H1 (cell line): ENCODE measurements at regions not wholly inside any gene's neighbourhood (a gene's known extent, or its start where the extent isn't known, plus 50 kb on each side); places are given as distances from the start of the nearest gene placed in this dataset.

Experiments
- CTCF ChIA-PET: fragments of 300-600 bp; sonication (Branson Sonifier 250); formaldehyde crosslinking; loops from one replicate; lab custom pipeline; 2021; ENCODE audit not compliant: partially characterized antibody; lab: Charles Lee
- POLR2A ChIA-PET: fragments of 300-600 bp; sonication (Branson Sonifier 250); formaldehyde crosslinking; loops from one replicate; lab custom pipeline; 2021; ENCODE audit warnings: inconsistent platforms; ENCODE audit not compliant: partially characterized antibody; lab: Charles Lee
- DNase-seq, 2 experiments: peaks; one replicate each; pipeline versions ENCODE4 v3.0.0 to v3.0.0-alpha.2; 2010 to 2022; ENCODE audit warnings: low spot score in 2 of 2, low read depth in 1 of 2, mixed read lengths in 1 of 2
- FAIRE-seq: peaks from 2 replicates; lab custom pipeline; 2011; peaks lifted over from hg19 to GRCh38; lab: Jason Lieb, UNC
- H2AFZ ChIP-seq: 2 replicates; pipeline ENCODE4 v1.8.1; 2012; ENCODE audit warnings: low read length, inconsistent platforms
- H2AK5ac ChIP-seq: 2 replicates; pipeline ENCODE4 v1.6.1; 2013; ENCODE audit warnings: low read depth, low read length
- H2BK120ac ChIP-seq: replicated peaks from 2 replicates; pipeline ENCODE3; 2013; ENCODE audit warnings: low read depth, low read length, inconsistent platforms
- H2BK12ac ChIP-seq: 2 replicates; pipeline ENCODE4 v1.6.1; 2013; ENCODE audit warnings: low read depth, low read length
- H2BK15ac ChIP-seq: 2 replicates; pipeline ENCODE4 v1.6.1; 2013; ENCODE audit warnings: low read length
- H2BK20ac ChIP-seq: 2 replicates; pipeline ENCODE4 v1.6.1; 2013; ENCODE audit warnings: low read length
- H2BK5ac ChIP-seq: 2 replicates; pipeline ENCODE4 v1.6.1; 2013; ENCODE audit warnings: low read depth, low read length
- H3K14ac ChIP-seq: 2 replicates; pipeline ENCODE4 v1.6.1; 2013; ENCODE audit warnings: inconsistent platforms; ENCODE audit not compliant: insufficient read length
- H3K18ac ChIP-seq: 2 replicates; pipeline ENCODE4 v1.6.1; 2013; ENCODE audit warnings: low read length; ENCODE audit errors: extremely low read depth
- H3K23ac ChIP-seq: 2 replicates; pipeline ENCODE4 v1.6.1; 2013; ENCODE audit warnings: inconsistent platforms; ENCODE audit not compliant: insufficient read length
- H3K23me2 ChIP-seq: 2 replicates; pipeline ENCODE4 v1.6.1; 2013; ENCODE audit warnings: low read depth, low read length
- H3K27ac ChIP-seq: 2 replicates; pipeline ENCODE4 v1.6.1; 2011; ENCODE audit warnings: low read depth, low read length, inconsistent platforms
- H3K27me3 ChIP-seq, 4 experiments: replicated peaks in 1 of 4; 1 replicate in 1 of 4; 2 replicates in 3 of 4; pipeline versions ENCODE4 v1.6.1 to v1.8.1; 2011 to 2013; ENCODE audit warnings: low read length in 3 of 4, mild to moderate bottlenecking in 3 of 4, inconsistent platforms in 2 of 4, mixed read lengths in 2 of 4, moderate library complexity in 1 of 4; ENCODE audit not compliant: control insufficient read depth in 3 of 4, insufficient read depth in 3 of 4; ENCODE audit errors: extremely low read depth in 1 of 4
- H3K36me3 ChIP-seq, 4 experiments: 2 replicates each; pipeline versions ENCODE4 v1.6.1 to v1.8.1; 2011 to 2013; ENCODE audit warnings: mild to moderate bottlenecking in 4 of 4, low read length in 3 of 4, moderate library complexity in 2 of 4, control low read depth in 1 of 4, inconsistent platforms in 1 of 4; ENCODE audit not compliant: insufficient read depth in 4 of 4, control insufficient read depth in 2 of 4
- H3K4ac ChIP-seq: replicated peaks from 2 replicates; pipeline ENCODE3; 2013; ENCODE audit warnings: low read length, low read depth, mixed read lengths, inconsistent platforms; ENCODE audit not compliant: insufficient read length
- H3K4me1 ChIP-seq, 4 experiments: replicated peaks in 1 of 4; 1 replicate in 1 of 4; 2 replicates in 3 of 4; pipeline versions ENCODE4 v1.6.1 to v1.8.1; 2011 to 2013; ENCODE audit warnings: low read length in 3 of 4, inconsistent platforms in 2 of 4, mixed read lengths in 1 of 4; ENCODE audit not compliant: insufficient read depth in 4 of 4, control insufficient read depth in 3 of 4
- H3K4me2 ChIP-seq, 2 experiments: 2 replicates each; pipeline versions ENCODE4 v1.6.1 to v1.8.1; 2011 to 2013; ENCODE audit warnings: low read depth in 2 of 2, low read length in 2 of 2, control low read depth in 1 of 2, inconsistent platforms in 1 of 2, mild to moderate bottlenecking in 1 of 2; ENCODE audit not compliant: insufficient read depth in 1 of 2
- H3K4me3 ChIP-seq, 4 experiments: fragments of 200-600, 300-600 bp in 1 of 4; sonication (generic), shearing (Covaris generic), sonication (Bioruptor Twin) in 1 of 4; 2 replicates each; pipeline versions ENCODE4 v1.5.1 to v1.8.1; 2011 to 2016; ENCODE audit warnings: low read length in 4 of 4, low read depth in 3 of 4, control low read depth in 2 of 4, inconsistent platforms in 2 of 4, mild to moderate bottlenecking in 2 of 4, mixed read lengths in 1 of 4, moderate library complexity in 1 of 4; ENCODE audit not compliant: insufficient read depth in 2 of 4; ENCODE audit errors: extremely low read depth in 1 of 4
- H3K56ac ChIP-seq: replicated peaks from 2 replicates; pipeline ENCODE3; 2013; ENCODE audit warnings: low read depth, mild to moderate bottlenecking, mixed read lengths, low read length, inconsistent platforms; ENCODE audit not compliant: insufficient read length
- H3K79me1 ChIP-seq: 2 replicates; pipeline ENCODE4 v1.6.1; 2013; ENCODE audit warnings: low read depth, low read length, control low read depth
- H3K79me2 ChIP-seq, 2 experiments: 2 replicates each; pipeline versions ENCODE4 v1.6.1 to v1.8.1; 2012 to 2013; ENCODE audit warnings: low read length in 2 of 2, mild to moderate bottlenecking in 2 of 2, inconsistent platforms in 1 of 2; ENCODE audit not compliant: insufficient read depth in 2 of 2, control insufficient read depth in 1 of 2
- H3K9ac ChIP-seq, 4 experiments: replicated peaks in 1 of 4; 1 replicate in 1 of 4; 2 replicates in 3 of 4; pipeline versions ENCODE4 v1.6.1 to v1.8.1; 2011 to 2013; ENCODE audit warnings: low read depth in 3 of 4, low read length in 3 of 4, control low read depth in 2 of 4, mild to moderate bottlenecking in 2 of 4, moderate library complexity in 2 of 4, inconsistent platforms in 1 of 4; ENCODE audit errors: extremely low read depth in 1 of 4
- H3K9me3 ChIP-seq, 2 experiments: 2 replicates each; pipeline versions ENCODE4 v1.6.1 to v1.8.1; 2012 to 2013; ENCODE audit warnings: mild to moderate bottlenecking in 2 of 2, moderate library complexity in 2 of 2, control low read depth in 1 of 2, inconsistent platforms in 1 of 2, low read depth in 1 of 2, low read length in 1 of 2, mixed read lengths in 1 of 2; ENCODE audit not compliant: insufficient read depth in 2 of 2
- H4K20me1 ChIP-seq, 2 experiments: replicated peaks in 1 of 2; 2 replicates each; pipeline versions ENCODE3 to v1.8.1; 2011 to 2013; ENCODE audit warnings: inconsistent platforms in 2 of 2, low read length in 2 of 2, mild to moderate bottlenecking in 1 of 2; ENCODE audit not compliant: insufficient read depth in 2 of 2, control insufficient read depth in 1 of 2
- H4K5ac ChIP-seq: 2 replicates; pipeline ENCODE4 v1.6.1; 2013; ENCODE audit warnings: low read length, low read depth, mixed read lengths, inconsistent platforms; ENCODE audit not compliant: insufficient read length
- H4K8ac ChIP-seq: 2 replicates; pipeline ENCODE4 v1.8.0; 2013; ENCODE audit warnings: mild to moderate bottlenecking, moderate library complexity, low read length, inconsistent platforms; ENCODE audit not compliant: insufficient read depth; ENCODE audit errors: extremely low read depth
- H4K91ac ChIP-seq: replicated peaks from 2 replicates; pipeline ENCODE3; 2013; ENCODE audit warnings: low read length, mixed read lengths, inconsistent platforms; ENCODE audit not compliant: insufficient read length
- ASH2L ChIP-seq: fragments of 200-600, 300-600 bp; sonication (generic); IDR thresholded peaks from one replicate; pipeline ENCODE4 v1.7.1; 2017; ENCODE audit warnings: low read length
- EZH2 ChIP-seq: fragments of 200-600 bp; sonication (generic); IDR thresholded peaks from 2 replicates; pipeline ENCODE4 v1.7.1; 2012; ENCODE audit warnings: low read depth, mild to moderate bottlenecking, moderate library complexity, low read length, inconsistent platforms; ENCODE audit not compliant: severe bottlenecking
- KDM4A ChIP-seq: IDR thresholded peaks from one replicate; pipeline ENCODE4 v1.7.1; 2012; ENCODE audit warnings: low read depth, mild to moderate bottlenecking, moderate library complexity, low read length, inconsistent platforms; ENCODE audit not compliant: severe bottlenecking
- NRF1 ChIP-seq: IDR thresholded peaks from 2 replicates; pipeline ENCODE4 v1.6.1; 2011; ENCODE audit warnings: mild to moderate bottlenecking, low read depth, low read length, improper control_type of control experiment
- PHF8 ChIP-seq: fragments of 200-600 bp; sonication (generic); conservative IDR thresholded peaks from 2 replicates; pipeline ENCODE4 v1.7.1; 2012; ENCODE audit warnings: low read depth, mild to moderate bottlenecking, inconsistent platforms, low read length, moderate library complexity
- RNF2 ChIP-seq: fragments of 200-900, 300-1000 bp; sonication (generic); IDR thresholded peaks from 2 replicates; pipeline ENCODE4 v1.7.1; 2016; ENCODE audit warnings: borderline replicate concordance, low read depth, mild to moderate bottlenecking, antibody characterized with exemption, low read length; ENCODE audit not compliant: poor library complexity, severe bottlenecking; ENCODE audit errors: missing control alignments
- RXRA ChIP-seq: IDR thresholded peaks from 2 replicates; pipeline ENCODE4 v1.6.1; 2011; ENCODE audit warnings: low read depth, mild to moderate bottlenecking, low read length, moderate library complexity; ENCODE audit not compliant: insufficient read depth
- SIN3A ChIP-seq, 2 experiments: IDR thresholded peaks in 1 of 2; conservative IDR thresholded peaks in 1 of 2; 2 replicates each; pipeline ENCODE4 v1.6.1; 2011 to 2012; ENCODE audit warnings: low read length in 2 of 2, improper control_type of control experiment in 1 of 2, low read depth in 1 of 2, mild to moderate bottlenecking in 1 of 2
- TAF7 ChIP-seq: optimal IDR thresholded peaks from 2 replicates; pipeline ENCODE3; 2011; ENCODE audit warnings: low read depth, mild to moderate bottlenecking, inconsistent platforms, low read length, moderate library complexity, borderline replicate concordance
- TCF12 ChIP-seq: IDR thresholded peaks from 2 replicates; pipeline ENCODE4 v1.6.1; 2011; ENCODE audit warnings: low read depth, mild to moderate bottlenecking, low read length
- YY1 ChIP-seq: IDR thresholded peaks from 2 replicates; pipeline ENCODE4 v1.6.1; 2011; ENCODE audit warnings: low read depth, mild to moderate bottlenecking, low read length
- WGBS, 2 experiments: shearing (Covaris generic) in 1 of 2; methylation state at CpG; one replicate each; pipeline versions ENCODE4 v1.1.6 to v1.1.7; 2013 to 2015; ENCODE audit warnings: low lambda C conversion rate in 2 of 2, mixed read lengths in 2 of 2, inconsistent platforms in 1 of 2, low coverage in 1 of 2, missing lambda C conversion rate in 1 of 2; ENCODE audit not compliant: insufficient replicate concordance in 2 of 2, insufficient coverage in 1 of 2, insufficient read length in 1 of 2; ENCODE audit errors: extremely low coverage in 1 of 2, missing lambda C conversion rate in 1 of 2; 5-methylcytosine and 5-hydroxymethylcytosine counted together

GRCh38 chr16:85206472-85207356 lies 94.4 kb upstream of the CIBAR2 start:
- WGBS, 2 experiments = 65% methylated on average over 18 of the region's 31 CpGs; no CpG with 5 or more reads in 1 of the 2 experiments
- H3K4me3 ChIP-seq = no peak overlapping the region
- FAIRE-seq = no peak
- H3K4ac ChIP-seq = peak overlapping the region; percentile 57
- ChIA-PET POLR2A (interaction anchor here (1.4 kb wide), 1 partner anchor 22 kb away, joined by 3 read pairs; no protein-coding TSS in a partner anchor), CTCF (interaction anchor here (1.1 to 1.3 kb wide), 3 partner anchors 31 to 46 kb away, joined by 3 to 4 read pairs (median 3); no protein-coding TSS in a partner anchor)
- H2AK5ac ChIP-seq = no peak overlapping the region
- no peak overlapping the region for H3K56ac ChIP-seq
- no peak overlapping the region for H2BK15ac ChIP-seq
- peak overlapping the region; percentile 18; the same call in 1 of the 2 replicates for H2BK5ac ChIP-seq
- peak overlapping the region; percentile 67 for H4K91ac ChIP-seq
- peak overlapping the region; percentile 6 to 14; a peak in 1 of 4 replicates for H3K4me2 ChIP-seq
- H4K5ac ChIP-seq = no peak overlapping the region
- no peak overlapping the region for H3K9ac ChIP-seq
- no peak overlapping the region for H3K23ac ChIP-seq
- H2BK12ac ChIP-seq = peak overlapping the region; percentile 68; the same call in 1 of the 2 replicates
- no peaks in the 10 kb centered on the region for H3K9me3 ChIP-seq
- H2BK20ac ChIP-seq = no peak overlapping the region
- no peak for DNase-seq
- no peaks in the 10 kb centered on the region for H3K36me3 ChIP-seq
- H3K79me2 ChIP-seq = peaks cover 0 to 7% of the 10 kb centered on the region in 2 experiments; a peak in 1 of 4 replicates
- peak overlapping the region; percentile 75; the same call in 1 of the 2 replicates for H4K8ac ChIP-seq
- peak overlapping the region; percentile 5 for H2BK120ac ChIP-seq
- no peak overlapping the region for H3K27ac ChIP-seq
- no peaks in the 10 kb centered on the region for H3K27me3 ChIP-seq
- peaks cover 7% of the 10 kb centered on the region; the same call in 1 of the 2 replicates for H3K79me1 ChIP-seq
- peaks cover 3 to 42% (median 32%) of the 10 kb centered on the region in 4 experiments for H3K4me1 ChIP-seq
- peak overlapping the region; percentile 38 for H3K18ac ChIP-seq
- no peak overlapping the region for H2AFZ ChIP-seq
- peaks cover 0 to 8% of the 10 kb centered on the region in 2 experiments for H4K20me1 ChIP-seq
- H3K14ac ChIP-seq = no peak overlapping the region
- no peaks in the 10 kb centered on the region for H3K23me2 ChIP-seq
- TF ChIP-seq EZH2 = no peak
- TF ChIP-seq RNF2 = no peak
- TF ChIP-seq SIN3A (conservative IDR thresholded peaks at IDR 0.05 in 1 of 2, IDR thresholded peaks at IDR 0.05 in 1 of 2; ENCODE audit: low read depth in 1 of 2, low read length in 2 of 2) = no peak
- TF ChIP-seq PHF8 = no peak
- TF ChIP-seq ASH2L = no peak
- no peak for TF ChIP-seq YY1
- TF ChIP-seq RXRA = no peak
- TF ChIP-seq KDM4A = no peak
- no peak for TF ChIP-seq NRF1
- TF ChIP-seq TCF12 = no peak
- no peak for TF ChIP-seq TAF7
